HG03442 (cell line): ENCODE measurements at regions not wholly inside any gene's neighbourhood (a gene's known extent, or its start where the extent isn't known, plus 50 kb on each side); places are given as distances from the start of the nearest gene placed in this dataset.

Experiments used
- ATAC-seq: cut with Tn5 transposase; IDR thresholded peaks from one replicate; pipeline ENCODE4 v1.9.1; 2021; ENCODE audit warnings: mild to moderate bottlenecking, moderate library complexity; ENCODE audit not compliant: unreplicated experiment

GRCh38 chr4:189440716-189441115, 500.0 kb upstream of the FRG1 start:
- ATAC-seq = no peak

GRCh38 chr4:189443341-189443740, 497.3 kb upstream of the FRG1 start:
- ATAC-seq = no peak

- ATAC-seq = no peak
Measured at GRCh38 chr4:189445613-189446012, 495.1 kb upstream of the FRG1 start.

GRCh38 chr4:189463734-189464133, 476.9 kb upstream of the FRG1 start:
- ATAC-seq = no peak

GRCh38 chr4:189494407-189494806, 446.3 kb upstream of the FRG1 start:
- ATAC-seq = no peak

- ATAC-seq = no peak
Measured at GRCh38 chr4:189497516-189497915, 443.2 kb upstream of the FRG1 start.

- ATAC-seq = no peak
Measured at GRCh38 chr4:189497996-189498395, 442.7 kb upstream of the FRG1 start.

GRCh38 chr4:189498457-189498856, 442.2 kb upstream of the FRG1 start:
- no peak for ATAC-seq

GRCh38 chr4:189499696-189500095, 441.0 kb upstream of the FRG1 start:
- no peak for ATAC-seq

- no peak for ATAC-seq
Measured at GRCh38 chr4:189500970-189501369, 439.7 kb upstream of the FRG1 start.

GRCh38 chr4:189502841-189503435, 437.7 kb upstream of the FRG1 start:
- no peak for ATAC-seq

- no peak for ATAC-seq
Measured at GRCh38 chr4:189504220-189504619, 436.5 kb upstream of the FRG1 start.

GRCh38 chr4:189505380-189505779, 435.3 kb upstream of the FRG1 start:
- ATAC-seq = no peak

GRCh38 chr4:189506080-189506479, 434.6 kb upstream of the FRG1 start:
- ATAC-seq = no peak

- no peak for ATAC-seq
Measured at GRCh38 chr4:189507060-189507459, 433.6 kb upstream of the FRG1 start.

GRCh38 chr4:189510601-189511000, 430.1 kb upstream of the FRG1 start:
- ATAC-seq = no peak

GRCh38 chr4:189511581-189511980, 429.1 kb upstream of the FRG1 start:
- ATAC-seq = no peak

GRCh38 chr4:189513421-189513820, 427.3 kb upstream of the FRG1 start:
- ATAC-seq = no peak

GRCh38 chr4:189514209-189514608, 426.5 kb upstream of the FRG1 start:
- no peak for ATAC-seq

GRCh38 chr4:189516902-189517301, 423.8 kb upstream of the FRG1 start:
- no peak for ATAC-seq

GRCh38 chr4:189519186-189519585, 421.5 kb upstream of the FRG1 start:
- no peak for ATAC-seq

GRCh38 chr4:189525304-189525703, 415.4 kb upstream of the FRG1 start:
- no peak for ATAC-seq

GRCh38 chr4:189530848-189531247, 409.8 kb upstream of the FRG1 start:
- no peak for ATAC-seq
